Activated CD8-positive, alpha-beta memory T cell treated with anti-CD3 and anti-CD28 coated beads, Interleukin-2, amount 10 ng/mL, durations not matched to agents 7 days and 5 days (primary cell): ENCODE measurements at regions not wholly inside any gene's neighbourhood (a gene's known extent, or its start where the extent isn't known, plus 50 kb on each side); places are given as distances from the start of the nearest gene placed in this dataset.
A peak's percentile ranks its signal among the peaks of the same experiment; 100 is the strongest.

Experiments
- ATAC-seq: fragments of 150-1000 bp; cut with Tn5 transposase; one replicate; pipeline ENCODE4 v1.10.0; 2021; ENCODE audit warnings: moderate library complexity
- CTCF ChIA-PET: fragments of 350-600 bp; sonication (Branson Sonifier 250); formaldehyde crosslinking; loops from one replicate; lab custom pipeline; 2021; ENCODE audit warnings: antibody characterized with exemption; lab: Charles Lee
- DNase-seq: peaks from one replicate; pipeline ENCODE4 v3.0.0-alpha.2; 2020
- H3K27ac Mint-ChIP-seq: one replicate; pipeline ENCODE4 v1.8.0; 2021; ENCODE audit warnings: mild to moderate bottlenecking, mixed read lengths
- H3K27me3 Mint-ChIP-seq: one replicate; pipeline ENCODE4 v1.8.0; 2021; ENCODE audit warnings: mixed read lengths
- H3K36me3 Mint-ChIP-seq: one replicate; pipeline ENCODE4 v1.8.0; 2021; ENCODE audit warnings: mild to moderate bottlenecking, mixed read lengths
- H3K4me1 Mint-ChIP-seq: one replicate; pipeline ENCODE4 v1.8.0; 2021; ENCODE audit warnings: mixed read lengths
- H3K4me3 Mint-ChIP-seq: one replicate; pipeline ENCODE4 v1.8.0; 2021; ENCODE audit warnings: mild to moderate bottlenecking, moderate library complexity, mixed read lengths
- H3K9me3 Mint-ChIP-seq: one replicate; pipeline ENCODE4 v1.8.0; 2022; ENCODE audit warnings: low read depth, mixed read lengths

DNA sequence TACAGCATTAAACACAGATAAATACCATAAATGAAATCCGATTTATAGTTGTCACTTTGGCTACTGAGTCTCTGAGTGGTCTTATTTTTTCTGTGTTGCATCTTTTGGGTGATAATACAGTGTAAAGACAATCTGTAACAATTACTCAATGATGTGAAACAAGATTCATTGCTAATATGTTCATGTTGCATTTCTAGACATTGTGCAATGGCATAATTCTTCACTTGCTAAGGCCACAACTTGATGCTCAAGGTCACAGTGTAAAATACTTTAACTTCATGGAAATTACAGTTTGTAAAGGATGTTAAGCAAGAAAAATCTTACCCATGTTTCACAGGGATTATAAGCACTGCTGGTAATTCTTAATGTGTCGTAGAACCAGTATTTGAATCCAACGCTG, 74.9 kb upstream of the SMLR1 start:
- Mint-ChIP-seq H3K27me3 (no peaks in the 10 kb centered on the region), H3K27ac (no peak overlapping the region), H3K4me3 (no peak overlapping the region), H3K9me3 (peaks cover 9% of the 10 kb centered on the region), H3K36me3 (peaks cover 8% of the 10 kb centered on the region), H3K4me1 (no peaks in the 10 kb centered on the region)
- ATAC-seq: no peak
- CTCF ChIA-PET: interaction anchor here (1.4 kb wide), 1 partner anchor 9 kb away, joined by 3 read pairs; no protein-coding TSS in a partner anchor
- DNase-seq: no peak

DNA sequence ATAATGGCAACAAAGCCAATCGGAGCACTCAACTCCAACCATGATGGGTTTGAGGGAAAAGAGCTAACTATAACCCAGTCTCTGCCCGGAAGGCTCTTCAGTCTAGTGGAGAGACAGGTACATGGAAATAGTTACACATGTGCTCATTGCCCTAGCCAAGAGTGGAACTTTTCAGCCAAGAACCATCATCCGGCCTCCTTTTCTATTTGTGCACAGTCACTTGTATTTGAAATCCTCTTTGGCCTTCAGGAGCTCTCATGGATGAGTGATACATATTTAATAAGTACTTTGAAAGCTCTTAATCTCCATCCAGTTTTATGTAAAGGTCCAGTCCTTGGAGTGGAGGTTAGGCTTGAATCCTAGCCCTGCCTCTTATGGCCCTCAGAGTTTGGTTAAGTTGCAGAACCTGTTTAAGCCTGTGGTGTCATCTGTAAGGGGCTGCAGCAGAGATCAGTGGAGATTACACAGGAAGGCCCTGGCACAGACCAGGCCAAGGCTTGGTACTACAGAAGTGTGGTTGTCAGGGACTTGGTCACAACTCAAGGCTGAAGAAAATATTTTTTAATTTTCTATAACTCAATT, 72.3 kb upstream of the SMLR1 start:
- Mint-ChIP-seq H3K27ac (no peak overlapping the region), H3K4me3 (no peak overlapping the region), H3K9me3 (peaks cover 5% of the 10 kb centered on the region), H3K27me3 (no peaks in the 10 kb centered on the region), H3K4me1 (peaks cover 15% of the 10 kb centered on the region), H3K36me3 (peaks cover 16% of the 10 kb centered on the region)
- ATAC-seq: no peak
- CTCF ChIA-PET: interaction anchor here (0.7 to 1.3 kb wide), 2 partner anchors 57 to 567 kb away, joined by 3 read pairs; no protein-coding TSS in a partner anchor
- DNase-seq: no peak

DNA sequence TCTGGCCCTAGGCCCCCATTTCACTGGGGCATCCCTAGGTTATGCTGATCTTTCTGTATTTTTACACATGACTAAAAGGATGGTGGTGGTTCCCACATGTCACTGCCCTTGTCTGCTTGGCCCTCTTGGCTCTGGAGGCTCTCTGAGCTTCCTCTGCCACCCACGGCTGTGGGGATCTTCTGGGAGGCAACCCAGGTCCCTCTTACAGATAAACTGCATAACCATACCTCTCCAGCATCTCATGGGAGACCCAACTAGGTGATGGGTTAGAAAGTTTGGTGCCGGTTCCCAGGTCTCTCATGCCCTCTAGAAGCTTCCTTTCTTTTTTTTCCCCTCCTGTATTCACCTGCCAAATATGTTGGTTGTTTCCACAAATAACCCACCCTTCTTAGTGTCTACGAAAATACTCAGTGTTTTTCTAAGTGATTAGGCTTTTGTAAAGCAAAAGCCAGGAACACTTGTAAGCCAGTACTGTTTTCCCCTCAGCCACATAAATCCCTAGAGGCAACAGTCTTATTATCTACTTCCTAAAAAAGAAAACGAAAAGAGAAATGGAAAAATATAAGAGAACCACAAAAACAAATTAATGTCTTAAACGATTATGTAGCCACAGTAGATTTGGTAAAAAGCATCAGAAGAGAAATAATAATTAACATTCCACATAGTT, 71.7 kb upstream of the SMLR1 start:
- CTCF ChIA-PET: no interaction called here
- peaks cover 16% of the 10 kb centered on the region for H3K36me3 Mint-ChIP-seq
- no peaks in the 10 kb centered on the region for H3K27me3 Mint-ChIP-seq
- H3K27ac Mint-ChIP-seq: no peak overlapping the region
- no peak for ATAC-seq
- DNase-seq: no peak
- H3K9me3 Mint-ChIP-seq: peaks cover 5% of the 10 kb centered on the region
- peaks cover 15% of the 10 kb centered on the region for H3K4me1 Mint-ChIP-seq
- no peak overlapping the region for H3K4me3 Mint-ChIP-seq

DNA sequence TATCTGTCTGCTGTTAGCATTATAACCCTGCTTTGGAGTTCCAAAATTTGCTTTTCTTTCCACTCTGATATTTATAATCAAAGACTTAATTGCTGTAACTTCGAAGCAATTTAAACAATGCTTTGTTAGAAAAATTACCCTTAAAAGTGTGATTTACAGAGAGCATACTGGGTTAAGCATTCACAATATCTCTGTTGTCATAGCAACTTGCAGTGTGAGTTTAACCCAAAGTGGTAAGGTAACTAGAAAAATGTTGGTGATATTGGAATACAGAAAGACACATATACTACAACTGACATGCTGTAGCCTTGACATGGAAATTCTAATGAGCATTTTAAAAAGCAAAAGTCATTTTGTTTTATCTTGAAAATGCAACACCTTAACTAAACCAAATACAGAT, 70.4 kb upstream of the SMLR1 start:
- ATAC-seq: no peak
- DNase-seq: no peak
- H3K4me3 Mint-ChIP-seq: no peak overlapping the region
- peaks cover 15% of the 10 kb centered on the region for H3K4me1 Mint-ChIP-seq
- no peaks in the 10 kb centered on the region for H3K27me3 Mint-ChIP-seq
- CTCF ChIA-PET: interaction anchor here (2.8 kb wide), 1 partner anchor 59 kb away, joined by 6 read pairs; no protein-coding TSS in a partner anchor
- no peak overlapping the region for H3K27ac Mint-ChIP-seq
- no peaks in the 10 kb centered on the region for H3K9me3 Mint-ChIP-seq
- H3K36me3 Mint-ChIP-seq: peaks cover 13% of the 10 kb centered on the region

DNA sequence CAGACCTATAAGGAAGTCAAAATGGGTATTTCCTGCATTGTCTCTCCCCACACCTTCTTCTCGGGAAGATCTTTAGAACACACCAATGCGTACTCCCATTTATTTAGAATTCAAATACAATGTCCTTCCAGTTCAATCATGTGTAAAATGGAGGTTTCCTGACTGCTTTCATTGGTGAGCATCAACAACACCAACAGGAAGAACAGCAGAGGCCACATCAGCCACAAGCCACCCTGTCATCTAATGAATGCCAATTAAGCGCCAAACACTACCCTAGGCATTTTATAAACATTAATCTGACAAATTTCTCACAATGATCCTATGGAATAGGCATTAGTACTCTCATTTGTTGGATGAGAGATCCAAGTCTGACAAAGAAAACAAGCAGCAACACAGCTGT, 68.4 kb upstream of the SMLR1 start:
- peak overlapping the region; percentile 65 for H3K27ac Mint-ChIP-seq
- peaks cover 13% of the 10 kb centered on the region for H3K36me3 Mint-ChIP-seq
- H3K4me1 Mint-ChIP-seq: peaks cover 15% of the 10 kb centered on the region
- no peak overlapping the region for H3K4me3 Mint-ChIP-seq
- no peaks in the 10 kb centered on the region for H3K9me3 Mint-ChIP-seq
- DNase-seq: peak; percentile 66
- peak; percentile 47 for ATAC-seq
- CTCF ChIA-PET: interaction anchor here (2.8 kb wide), 1 partner anchor 61 kb away, joined by 6 read pairs; no protein-coding TSS in a partner anchor
- peaks cover 3% of the 10 kb centered on the region for H3K27me3 Mint-ChIP-seq

GRCh38 chr6:130760006-130760405, 67.2 kb upstream of the SMLR1 start:
- CTCF ChIA-PET: interaction anchor here (0.5 to 1.5 kb wide), 5 partner anchors 16 to 464 kb away, joined by 3 to 8 read pairs (median 3); no protein-coding TSS in a partner anchor
- Mint-ChIP-seq H3K27ac (no peak overlapping the region), H3K4me3 (no peak overlapping the region)

GRCh38 chr6:130761286-130761685, 65.9 kb upstream of the SMLR1 start:
- Mint-ChIP-seq H3K4me1 (peaks cover 15% of the 10 kb centered on the region), H3K9me3 (no peaks in the 10 kb centered on the region), H3K36me3 (peaks cover 13% of the 10 kb centered on the region), H3K4me3 (no peak overlapping the region), H3K27ac (no peak overlapping the region), H3K27me3 (peaks cover 3% of the 10 kb centered on the region)
- ATAC-seq (no peak), DNase-seq (no peak)
- CTCF ChIA-PET: interaction anchor here (0.9 to 1.5 kb wide), 4 partner anchors 15 to 440 kb away, joined by 3 to 8 read pairs (median 4); no protein-coding TSS in a partner anchor

More at GRCh38 chr6:130760006-130760405, 67.2 kb upstream of the SMLR1 start:
- ATAC-seq (no peak), DNase-seq (no peak)
- Mint-ChIP-seq H3K9me3 (no peaks in the 10 kb centered on the region), H3K36me3 (peaks cover 13% of the 10 kb centered on the region), H3K27me3 (peaks cover 3% of the 10 kb centered on the region), H3K4me1 (peaks cover 15% of the 10 kb centered on the region)

DNA sequence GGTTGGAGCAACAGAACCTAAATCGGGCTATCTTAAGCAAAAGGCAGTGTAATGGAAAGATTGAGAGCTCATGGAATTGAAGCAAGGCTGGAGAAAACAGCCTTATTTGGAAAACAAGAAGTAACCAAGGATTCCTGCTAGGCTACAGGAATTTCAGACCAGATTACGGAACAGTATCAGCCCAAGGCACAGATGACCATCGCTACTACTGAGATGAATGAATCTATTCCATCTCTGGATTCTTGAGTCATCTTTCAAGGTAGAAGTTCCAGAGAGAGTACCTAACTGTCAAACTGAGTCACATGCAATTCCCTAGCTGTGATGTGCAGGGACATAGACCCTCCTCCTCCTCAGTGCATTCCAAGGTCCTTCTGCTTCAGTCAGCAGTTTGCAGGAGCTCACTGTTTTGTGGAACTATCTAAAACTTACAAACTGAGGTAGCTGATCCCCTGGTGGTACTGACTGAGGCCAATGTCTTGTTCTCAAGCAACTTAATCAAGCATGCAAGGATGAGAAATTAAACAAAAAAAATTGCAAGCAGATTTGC, 62.0 kb upstream of the SMLR1 start:
- Mint-ChIP-seq H3K27me3 (peaks cover 3% of the 10 kb centered on the region), H3K36me3 (no peaks in the 10 kb centered on the region), H3K27ac (no peak overlapping the region), H3K9me3 (no peaks in the 10 kb centered on the region), H3K4me1 (no peaks in the 10 kb centered on the region), H3K4me3 (no peak overlapping the region)
- no peak for DNase-seq
- ATAC-seq: no peak
- CTCF ChIA-PET: no interaction called here

- Mint-ChIP-seq H3K4me3 (no peak overlapping the region), H3K36me3 (no peaks in the 10 kb centered on the region), H3K27me3 (peaks cover 3% of the 10 kb centered on the region), H3K9me3 (no peaks in the 10 kb centered on the region), H3K27ac (no peak overlapping the region), H3K4me1 (no peaks in the 10 kb centered on the region)
- CTCF ChIA-PET: interaction anchor here (0.6 kb wide), 1 partner anchor 68 kb away, joined by 3 read pairs; no protein-coding TSS in a partner anchor
- no peak for DNase-seq
- no peak for ATAC-seq
Observed at GRCh38 chr6:130766239-130767144, 60.7 kb upstream of the SMLR1 start.

DNA sequence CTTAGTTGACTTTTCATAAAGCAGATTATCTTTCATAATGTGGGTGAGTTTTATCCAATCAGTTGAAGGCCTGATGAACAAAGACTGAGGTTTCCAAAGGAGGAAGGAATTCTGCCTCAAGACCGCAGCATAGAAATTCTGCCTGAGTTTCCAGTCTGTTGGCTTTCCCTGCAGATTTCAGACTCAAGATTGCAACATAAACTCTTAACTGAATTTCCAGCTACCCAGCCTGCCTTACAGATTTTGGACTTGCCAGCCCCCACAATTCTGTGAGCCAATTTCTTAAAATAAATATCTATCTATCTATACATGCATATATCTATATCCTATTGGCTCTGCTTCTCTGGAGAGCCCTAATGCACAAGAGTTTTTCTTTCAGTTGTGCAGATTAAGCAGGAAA, 57.3 kb upstream of the SMLR1 start:
- no peaks in the 10 kb centered on the region for H3K4me1 Mint-ChIP-seq
- H3K27ac Mint-ChIP-seq: no peak overlapping the region

GRCh38 chr6:130771741-130772140, 55.5 kb upstream of the SMLR1 start:
- CTCF ChIA-PET: no interaction called here
- H3K4me3 Mint-ChIP-seq: no peak overlapping the region
- no peaks in the 10 kb centered on the region for H3K27me3 Mint-ChIP-seq
- ATAC-seq: no peak
- H3K27ac Mint-ChIP-seq: no peak overlapping the region
- peaks cover 10% of the 10 kb centered on the region for H3K4me1 Mint-ChIP-seq
- H3K9me3 Mint-ChIP-seq: no peaks in the 10 kb centered on the region
- H3K36me3 Mint-ChIP-seq: no peaks in the 10 kb centered on the region
- DNase-seq: no peak

More for the DNA sequence above, 57.3 kb upstream of the SMLR1 start:
- Mint-ChIP-seq H3K4me3 (no peak overlapping the region), H3K27me3 (no peaks in the 10 kb centered on the region), H3K9me3 (no peaks in the 10 kb centered on the region), H3K36me3 (no peaks in the 10 kb centered on the region)
- DNase-seq: no peak
- no peak for ATAC-seq
- CTCF ChIA-PET: no interaction called here

DNA sequence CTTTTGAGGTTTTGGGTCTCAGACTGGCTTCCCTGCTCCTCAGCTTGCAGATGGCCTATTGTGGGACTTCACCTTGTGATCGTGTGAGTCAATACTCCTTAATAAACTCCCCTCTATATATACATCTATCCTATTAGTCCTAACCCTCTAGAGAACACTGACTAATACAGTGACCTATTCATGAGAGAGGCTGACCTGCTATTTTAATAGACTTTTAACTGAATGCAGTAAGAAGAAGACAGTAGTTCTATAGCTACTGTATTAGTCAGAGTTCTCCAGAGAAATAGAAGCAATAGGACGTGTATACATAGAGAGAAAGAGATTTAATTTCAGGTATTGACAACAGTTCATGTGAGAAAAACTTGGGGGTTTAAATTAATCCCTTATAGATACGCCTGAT, 53.3 kb upstream of the SMLR1 start:
- Mint-ChIP-seq H3K9me3 (no peaks in the 10 kb centered on the region), H3K27me3 (no peaks in the 10 kb centered on the region), H3K4me3 (no peak overlapping the region), H3K36me3 (peaks cover 2% of the 10 kb centered on the region), H3K4me1 (peaks cover 17% of the 10 kb centered on the region), H3K27ac (no peak overlapping the region)
- no peak for DNase-seq
- CTCF ChIA-PET: no interaction called here
- no peak for ATAC-seq
